SH-SY5Y (cell line): ENCODE measurements at regions not wholly inside any gene's neighbourhood (a gene's known extent, or its start where the extent isn't known, plus 50 kb on each side); places are given as distances from the start of the nearest gene placed in this dataset.

Experiments
- GATA2 ChIP-seq: IDR thresholded peaks from 2 replicates; pipeline ENCODE4 v1.6.1; 2011; ENCODE audit warnings: mild to moderate bottlenecking, low read depth, low read length
- GATA3 ChIP-seq: IDR thresholded peaks from 2 replicates; pipeline ENCODE4 v1.6.1; 2011; ENCODE audit warnings: low read depth, mild to moderate bottlenecking, low read length, moderate library complexity

DNA sequence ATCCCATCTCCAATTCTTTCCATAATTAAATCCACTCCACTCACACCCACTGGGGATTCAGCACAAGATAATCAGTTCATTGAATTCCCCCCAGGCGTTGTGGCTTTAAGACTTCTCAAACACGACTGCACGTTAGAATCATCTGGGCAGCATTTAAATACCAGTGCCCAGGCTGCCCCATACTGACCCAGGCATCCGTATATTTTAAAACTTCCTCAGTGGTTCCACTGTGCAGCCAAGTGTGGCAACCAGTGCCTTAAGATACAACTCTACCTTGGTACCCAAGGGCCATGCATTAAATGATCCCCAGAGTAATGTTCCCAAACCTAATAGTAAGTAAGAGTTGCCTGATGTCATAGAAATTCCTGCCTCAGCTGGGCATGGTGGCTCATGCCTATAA is 54.3 kb upstream of the BZW1 start:
- TF ChIP-seq GATA2 (no peak), GATA3 (no peak)
